ENCODE measurements at regions not wholly inside any gene's neighbourhood (a gene's known extent, or its start where the extent isn't known, plus 50 kb on each side); places are given as distances from the start of the nearest gene placed in this dataset.

DNA sequence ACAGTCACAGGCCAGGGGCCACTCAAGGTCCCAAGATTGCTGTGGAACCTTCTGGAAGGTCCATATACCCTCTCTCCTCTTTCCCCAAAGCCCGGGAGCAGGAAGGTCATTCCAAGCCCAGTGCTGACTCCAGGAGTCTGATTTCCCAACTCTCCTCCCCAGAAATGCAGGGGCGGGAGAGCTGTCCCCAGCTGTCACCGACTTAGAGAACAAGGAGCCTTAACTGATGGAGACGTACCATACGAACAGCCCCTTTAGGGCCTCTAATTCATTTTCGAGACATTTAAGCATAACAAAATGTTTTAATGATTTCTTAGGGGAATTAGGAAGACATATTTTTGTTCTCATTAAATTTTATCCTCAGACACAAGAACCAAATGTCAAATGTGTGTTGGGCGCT lies 99.2 kb downstream of the PHETA1 start:
- no peaks in the 10 kb centered on the region for H3K36me3 Mint-ChIP-seq (ENCODE audit: unreplicated experiment)

GRCh38 chr12:111268738-111269572 lies 99.9 kb downstream of the PHETA1 start:
- no peak for DNase-seq (ENCODE audit: extremely low spot score, unreplicated experiment)
- Mint-ChIP-seq H3K36me3 (ENCODE audit: unreplicated experiment) (no peaks in the 10 kb centered on the region), H3K27ac (ENCODE audit: unreplicated experiment) (no peak overlapping the region), H3K4me3 (ENCODE audit: unreplicated experiment) (no peak overlapping the region), H3K27me3 (ENCODE audit: unreplicated experiment) (peaks cover 32% of the 10 kb centered on the region), H3K9me3 (ENCODE audit: unreplicated experiment) (no peaks in the 10 kb centered on the region), H3K4me1 (ENCODE audit: unreplicated experiment) (no peaks in the 10 kb centered on the region)
- TF ChIP-seq, protein P1, sequence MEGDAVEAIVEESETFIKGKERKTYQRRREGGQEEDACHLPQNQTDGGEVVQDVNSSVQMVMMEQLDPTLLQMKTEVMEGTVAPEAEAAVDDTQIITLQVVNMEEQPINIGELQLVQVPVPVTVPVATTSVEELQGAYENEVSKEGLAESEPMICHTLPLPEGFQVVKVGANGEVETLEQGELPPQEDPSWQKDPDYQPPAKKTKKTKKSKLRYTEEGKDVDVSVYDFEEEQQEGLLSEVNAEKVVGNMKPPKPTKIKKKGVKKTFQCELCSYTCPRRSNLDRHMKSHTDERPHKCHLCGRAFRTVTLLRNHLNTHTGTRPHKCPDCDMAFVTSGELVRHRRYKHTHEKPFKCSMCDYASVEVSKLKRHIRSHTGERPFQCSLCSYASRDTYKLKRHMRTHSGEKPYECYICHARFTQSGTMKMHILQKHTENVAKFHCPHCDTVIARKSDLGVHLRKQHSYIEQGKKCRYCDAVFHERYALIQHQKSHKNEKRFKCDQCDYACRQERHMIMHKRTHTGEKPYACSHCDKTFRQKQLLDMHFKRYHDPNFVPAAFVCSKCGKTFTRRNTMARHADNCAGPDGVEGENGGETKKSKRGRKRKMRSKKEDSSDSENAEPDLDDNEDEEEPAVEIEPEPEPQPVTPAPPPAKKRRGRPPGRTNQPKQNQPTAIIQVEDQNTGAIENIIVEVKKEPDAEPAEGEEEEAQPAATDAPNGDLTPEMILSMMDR (IDR thresholded peaks at IDR 0.05), result peak; percentile 45

More for the DNA sequence above, 99.2 kb downstream of the PHETA1 start:
- no peaks in the 10 kb centered on the region for H3K4me1 Mint-ChIP-seq (ENCODE audit: unreplicated experiment)
- DNase-seq (ENCODE audit: extremely low spot score, unreplicated experiment), result no peak
- TF ChIP-seq, protein P1 (IDR thresholded peaks at IDR 0.05), result no peak
- peaks cover 31% of the 10 kb centered on the region for H3K27me3 Mint-ChIP-seq (ENCODE audit: unreplicated experiment)
- no peak overlapping the region for H3K4me3 Mint-ChIP-seq (ENCODE audit: unreplicated experiment)
- H3K27ac Mint-ChIP-seq (ENCODE audit: unreplicated experiment), result no peak overlapping the region
- no peaks in the 10 kb centered on the region for H3K9me3 Mint-ChIP-seq (ENCODE audit: unreplicated experiment)

DNA sequence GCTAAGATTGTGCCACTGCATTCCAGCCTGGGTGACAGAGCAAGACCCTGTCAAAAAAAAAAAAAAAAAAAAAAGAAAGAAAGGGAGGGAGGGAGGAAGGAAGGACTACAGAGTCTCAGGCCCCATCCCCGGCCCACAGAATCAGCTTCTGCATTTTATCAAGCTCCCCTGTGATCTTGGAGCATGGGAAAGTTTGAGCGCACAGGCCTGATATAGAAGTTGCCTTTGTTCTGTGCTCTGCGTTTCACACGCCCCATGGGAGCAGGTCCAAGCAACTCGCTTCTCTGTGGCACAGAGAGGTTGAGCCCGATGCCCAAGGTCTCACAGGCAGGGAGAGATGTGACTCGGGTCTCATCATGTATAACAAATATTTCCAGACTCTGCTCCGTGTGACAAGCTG lies 101.8 kb downstream of the PHETA1 start:
- no peaks in the 10 kb centered on the region for H3K9me3 Mint-ChIP-seq (ENCODE audit: unreplicated experiment)
- no peak overlapping the region for H3K27ac Mint-ChIP-seq (ENCODE audit: unreplicated experiment)
- peaks cover 32% of the 10 kb centered on the region for H3K27me3 Mint-ChIP-seq (ENCODE audit: unreplicated experiment)
- H3K36me3 Mint-ChIP-seq (ENCODE audit: unreplicated experiment), result no peaks in the 10 kb centered on the region
- DNase-seq (ENCODE audit: extremely low spot score, unreplicated experiment), result no peak
- no peak overlapping the region for H3K4me3 Mint-ChIP-seq (ENCODE audit: unreplicated experiment)
- H3K4me1 Mint-ChIP-seq (ENCODE audit: unreplicated experiment), result no peaks in the 10 kb centered on the region
- TF ChIP-seq, protein P1 (IDR thresholded peaks at IDR 0.05), result no peak

DNA sequence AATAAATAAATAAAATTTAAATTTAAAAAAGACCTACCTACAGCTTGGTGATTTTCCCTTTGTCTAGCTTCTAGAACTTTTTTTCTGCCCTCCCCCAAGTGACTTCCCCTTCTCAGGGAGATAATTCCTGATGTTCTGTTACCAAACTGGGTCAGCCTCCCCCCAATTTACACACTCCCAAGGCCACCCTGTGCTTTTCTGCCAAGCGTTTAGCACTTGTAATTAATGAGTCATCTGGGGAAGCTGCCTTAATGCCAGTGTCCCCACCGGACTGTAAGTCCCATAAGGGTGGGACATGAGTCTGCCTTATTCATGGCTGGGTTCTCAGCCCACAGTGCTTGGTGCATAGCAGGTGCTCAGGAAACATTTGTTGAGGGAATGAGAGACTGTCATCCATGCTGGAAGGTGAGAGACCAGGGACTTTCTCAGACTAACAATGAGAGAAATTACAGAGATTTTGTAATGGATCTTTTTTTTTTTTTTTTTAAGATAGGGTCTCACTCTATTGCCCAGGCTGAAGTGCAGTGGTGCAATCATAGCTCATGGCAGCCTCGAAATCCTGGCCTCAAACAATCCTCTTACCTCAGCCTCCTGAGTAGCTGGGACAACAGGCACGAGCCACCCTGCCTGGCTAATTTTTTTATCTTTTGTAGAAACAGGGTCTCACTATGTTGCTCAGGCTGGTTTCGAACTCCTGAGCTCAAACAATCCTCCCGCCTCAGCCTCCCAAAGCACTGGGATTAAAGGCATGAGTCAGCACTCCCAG lies 106.8 kb downstream of the PHETA1 start:
- no peak for DNase-seq (ENCODE audit: extremely low spot score, unreplicated experiment)
- Mint-ChIP-seq H3K4me1 (ENCODE audit: unreplicated experiment) (no peaks in the 10 kb centered on the region), H3K27me3 (ENCODE audit: unreplicated experiment) (peaks cover 10% of the 10 kb centered on the region), H3K27ac (ENCODE audit: unreplicated experiment) (no peak overlapping the region), H3K9me3 (ENCODE audit: unreplicated experiment) (no peaks in the 10 kb centered on the region), H3K4me3 (ENCODE audit: unreplicated experiment) (no peak overlapping the region), H3K36me3 (ENCODE audit: unreplicated experiment) (no peaks in the 10 kb centered on the region)
- TF ChIP-seq, protein P1 (IDR thresholded peaks at IDR 0.05), result no peak

- Mint-ChIP-seq H3K27ac (ENCODE audit: unreplicated experiment) (no peak overlapping the region), H3K9me3 (ENCODE audit: unreplicated experiment) (no peaks in the 10 kb centered on the region), H3K4me1 (ENCODE audit: unreplicated experiment) (no peaks in the 10 kb centered on the region), H3K4me3 (ENCODE audit: unreplicated experiment) (no peak overlapping the region), H3K27me3 (ENCODE audit: unreplicated experiment) (peaks cover 8% of the 10 kb centered on the region), H3K36me3 (ENCODE audit: unreplicated experiment) (no peaks in the 10 kb centered on the region)
- TF ChIP-seq, protein P1 (IDR thresholded peaks at IDR 0.05), result no peak
- DNase-seq (ENCODE audit: extremely low spot score, unreplicated experiment), result no peak
These were observed 108.2 kb downstream of the PHETA1 start for GRCh38 chr12:111260732-111261131.

Measured in osteocyte (in vitro differentiated cells).